ENCODE measurements at regions not wholly inside any gene's neighbourhood (a gene's known extent, or its start where the extent isn't known, plus 50 kb on each side); places are given as distances from the start of the nearest gene placed in this dataset.

DNA sequence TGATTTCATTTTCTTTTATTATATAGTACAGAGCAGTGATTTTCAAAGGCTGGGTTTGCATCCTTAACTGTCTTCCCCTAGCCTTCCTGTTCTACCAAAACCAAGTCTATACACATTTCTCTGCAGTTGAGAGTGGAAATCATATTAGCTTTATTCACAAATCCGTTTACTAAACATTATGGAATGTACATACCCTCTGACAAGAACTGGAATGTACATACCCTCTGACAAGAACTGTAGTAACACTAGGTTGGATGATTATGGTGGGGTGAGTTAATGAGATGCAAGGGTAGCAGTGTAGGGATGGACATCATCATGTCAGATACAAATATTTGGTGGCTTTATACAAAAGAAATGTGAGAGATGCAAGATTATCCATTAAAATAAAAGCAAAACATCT is 154.8 kb downstream of the CYB561 start:
- peaks cover 35% of the 10 kb centered on the region for H3K4me1 ChIP-seq (ENCODE audit: insufficient read depth, low read length)
- peaks cover 25% of the 10 kb centered on the region for H3K36me3 ChIP-seq (ENCODE audit: low read depth, low read length)
- H3K9me3 ChIP-seq (ENCODE audit: low read length): peaks cover 10% of the 10 kb centered on the region
- ChIA-PET CTCF (no interaction called here), POLR2A (ENCODE audit: unreplicated experiment) (no interaction called here)
- no TSS peak for BruUV-seq (replicated peaks)
- no peaks in the 10 kb centered on the region for H3F3A ChIP-seq (ENCODE audit: low read length, unreplicated experiment)
- no peaks in the 10 kb centered on the region for H3K79me2 ChIP-seq (ENCODE audit: low read length)
- no peaks in the 10 kb centered on the region for H4K20me1 ChIP-seq (ENCODE audit: low read length)
- H2AFZ ChIP-seq (ENCODE audit: low read length): no peak overlapping the region
- H3K9me2 ChIP-seq (replicated peaks; ENCODE audit: low read length): no peaks in the 10 kb centered on the region
- intact Hi-C loops (cut with micrococcal nuclease): loop anchor here (5.0 kb wide), 1 partner anchor 41 kb away; no protein-coding TSS in a partner anchor
- H3K4me3 ChIP-seq (ENCODE audit: low read length): no peak overlapping the region
- no peaks in the 10 kb centered on the region for H3K27me3 ChIP-seq (ENCODE audit: low read length)
- H3K27ac ChIP-seq (ENCODE audit: low read length): peak overlapping the region; percentile 6; the same call in 1 of the 2 replicates
- ATAC-seq (no peak), DNase-seq (no peak)
- H3K4me2 ChIP-seq (ENCODE audit: low read length): peak overlapping the region; percentile 5
- H3K9ac ChIP-seq (ENCODE audit: low read length): no peak overlapping the region
- TF ChIP-seq, protein P1, sequence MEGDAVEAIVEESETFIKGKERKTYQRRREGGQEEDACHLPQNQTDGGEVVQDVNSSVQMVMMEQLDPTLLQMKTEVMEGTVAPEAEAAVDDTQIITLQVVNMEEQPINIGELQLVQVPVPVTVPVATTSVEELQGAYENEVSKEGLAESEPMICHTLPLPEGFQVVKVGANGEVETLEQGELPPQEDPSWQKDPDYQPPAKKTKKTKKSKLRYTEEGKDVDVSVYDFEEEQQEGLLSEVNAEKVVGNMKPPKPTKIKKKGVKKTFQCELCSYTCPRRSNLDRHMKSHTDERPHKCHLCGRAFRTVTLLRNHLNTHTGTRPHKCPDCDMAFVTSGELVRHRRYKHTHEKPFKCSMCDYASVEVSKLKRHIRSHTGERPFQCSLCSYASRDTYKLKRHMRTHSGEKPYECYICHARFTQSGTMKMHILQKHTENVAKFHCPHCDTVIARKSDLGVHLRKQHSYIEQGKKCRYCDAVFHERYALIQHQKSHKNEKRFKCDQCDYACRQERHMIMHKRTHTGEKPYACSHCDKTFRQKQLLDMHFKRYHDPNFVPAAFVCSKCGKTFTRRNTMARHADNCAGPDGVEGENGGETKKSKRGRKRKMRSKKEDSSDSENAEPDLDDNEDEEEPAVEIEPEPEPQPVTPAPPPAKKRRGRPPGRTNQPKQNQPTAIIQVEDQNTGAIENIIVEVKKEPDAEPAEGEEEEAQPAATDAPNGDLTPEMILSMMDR (conservative IDR thresholded peaks at IDR 0.05; ENCODE audit: low read depth, low read length): no peak
- TF ChIP-seq EZH2 (IDR thresholded peaks at IDR 0.05; ENCODE audit: low read length, unreplicated experiment): no peak
- no peak for TF ChIP-seq EZH2phosphoT487 (IDR thresholded peaks at IDR 0.05; ENCODE audit: borderline replicate concordance, low read length)

DNA sequence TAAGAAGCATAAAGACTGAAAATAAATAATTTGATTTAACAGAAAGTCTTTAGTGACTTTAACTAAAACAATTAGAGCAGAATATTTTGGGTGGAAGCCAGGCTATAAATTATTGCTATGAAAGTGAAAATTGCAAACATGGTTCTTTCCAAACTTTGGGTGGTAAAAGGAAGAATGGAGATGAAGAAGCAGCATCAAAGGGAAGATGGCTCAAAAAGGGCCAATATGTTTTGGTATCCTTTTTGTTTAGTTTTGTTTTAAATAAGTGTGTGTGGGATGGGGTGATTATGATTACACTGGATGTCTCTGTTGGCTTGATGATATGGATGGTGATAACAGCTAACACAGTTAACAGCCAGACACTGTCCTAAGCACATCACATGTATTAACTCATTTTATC is 153.7 kb downstream of the CYB561 start:
- no peaks in the 10 kb centered on the region for H3K79me2 ChIP-seq (ENCODE audit: low read length)
- DNase-seq (no peak), ATAC-seq (no peak)
- TF ChIP-seq EZH2phosphoT487 (IDR thresholded peaks at IDR 0.05; ENCODE audit: borderline replicate concordance, low read length) (no peak), EZH2 (IDR thresholded peaks at IDR 0.05; ENCODE audit: low read length, unreplicated experiment) (no peak)
- TF ChIP-seq, protein P1 (conservative IDR thresholded peaks at IDR 0.05; ENCODE audit: low read depth, low read length): no peak
- CTCF ChIA-PET: interaction anchor here (1.6 kb wide), 1 partner anchor 42 kb away, joined by 11 read pairs; no protein-coding TSS in a partner anchor
- no peak overlapping the region for H3K4me2 ChIP-seq (ENCODE audit: low read length)
- H4K20me1 ChIP-seq (ENCODE audit: low read length): no peaks in the 10 kb centered on the region
- no peak overlapping the region for H3K27ac ChIP-seq (ENCODE audit: low read length)
- no peaks in the 10 kb centered on the region for H3K9me2 ChIP-seq (replicated peaks; ENCODE audit: low read length)
- peaks cover 12% of the 10 kb centered on the region for H3K9me3 ChIP-seq (ENCODE audit: low read length)
- peaks cover 22% of the 10 kb centered on the region for H3K36me3 ChIP-seq (ENCODE audit: low read depth, low read length)
- intact Hi-C loops (cut with micrococcal nuclease): loop anchor here (5.0 kb wide), 1 partner anchor 40 kb away; no protein-coding TSS in a partner anchor
- no peak overlapping the region for H3K4me3 ChIP-seq (ENCODE audit: low read length)
- H3F3A ChIP-seq (ENCODE audit: low read length, unreplicated experiment): no peaks in the 10 kb centered on the region
- H3K4me1 ChIP-seq (ENCODE audit: insufficient read depth, low read length): peaks cover 35% of the 10 kb centered on the region
- POLR2A ChIA-PET (ENCODE audit: unreplicated experiment): no interaction called here
- H3K27me3 ChIP-seq (ENCODE audit: low read length): no peaks in the 10 kb centered on the region
- H2AFZ ChIP-seq (ENCODE audit: low read length): no peak overlapping the region
- no TSS peak for BruUV-seq (replicated peaks)
- no peak overlapping the region for H3K9ac ChIP-seq (ENCODE audit: low read length)

GRCh38 chr17:63293323-63294075 is 152.6 kb downstream of the CYB561 start:
- peak; percentile 84 for ATAC-seq
- Histone ChIP-seq H3K27me3 (ENCODE audit: low read length) (no peaks in the 10 kb centered on the region), H3K9me2 (replicated peaks; ENCODE audit: low read length) (0 out of 2 replicates have a peak, but pooled peaks cover 4% of the 10 kb centered on the region), H4K20me1 (ENCODE audit: low read length) (no peaks in the 10 kb centered on the region), H2AFZ (ENCODE audit: low read length) (no peak overlapping the region), H3F3A (ENCODE audit: low read length, unreplicated experiment) (no peaks in the 10 kb centered on the region), H3K9me3 (ENCODE audit: low read length) (peaks cover 12% of the 10 kb centered on the region), H3K4me2 (ENCODE audit: low read length) (peak overlapping the region; percentile 26), H3K36me3 (ENCODE audit: low read depth, low read length) (peaks cover 25% of the 10 kb centered on the region), H3K4me1 (ENCODE audit: insufficient read depth, low read length) (peaks cover 35% of the 10 kb centered on the region), H3K9ac (ENCODE audit: low read length) (peak overlapping the region; percentile 26), H3K79me2 (ENCODE audit: low read length) (no peaks in the 10 kb centered on the region), H3K4me3 (ENCODE audit: low read length) (no peak overlapping the region), H3K27ac (ENCODE audit: low read length) (peak overlapping the region; percentile 63)
- no TSS peak for BruUV-seq (replicated peaks)
- POLR2A ChIA-PET (ENCODE audit: unreplicated experiment): interaction anchor here (0.6 kb wide), 1 partner anchor 10 kb away, joined by 6 read pairs; no protein-coding TSS in a partner anchor
- CTCF ChIA-PET: interaction anchor here (0.7 to 1.6 kb wide), 2 partner anchors 41 to 298 kb away, joined by 3 to 11 read pairs; no protein-coding TSS in a partner anchor
- TF ChIP-seq, protein P1 (conservative IDR thresholded peaks at IDR 0.05; ENCODE audit: low read depth, low read length): no peak
- TF ChIP-seq EZH2 (IDR thresholded peaks at IDR 0.05; ENCODE audit: low read length, unreplicated experiment) (no peak), EZH2phosphoT487 (IDR thresholded peaks at IDR 0.05; ENCODE audit: borderline replicate concordance, low read length) (no peak)
- intact Hi-C loops (cut with micrococcal nuclease): loop anchor here (1.0 to 5.0 kb wide), 2 partner anchors 18 to 39 kb away; no protein-coding TSS in a partner anchor
- peak; percentile 83 for DNase-seq

Measured in PC-3 (cell line).